ENCODE measurements at regions not wholly inside any gene's neighbourhood (a gene's known extent, or its start where the extent isn't known, plus 50 kb on each side); places are given as distances from the start of the nearest gene placed in this dataset.

- TF ChIP-seq CTCF (conservative IDR thresholded peaks at IDR 0.05; ENCODE audit: low read length) (no peak), EZH2phosphoT487 (IDR thresholded peaks at IDR 0.05; ENCODE audit: borderline replicate concordance) (no peak)
Observed at GRCh38 chr2:111676291-111676822, 207.6 kb downstream of the ANAPC1 start.
